ENCODE measurements at regions not wholly inside any gene's neighbourhood (a gene's known extent, or its start where the extent isn't known, plus 50 kb on each side); places are given as distances from the start of the nearest gene placed in this dataset.
A peak's percentile ranks its signal among the peaks of the same experiment; 100 is the strongest.

- no peak for DNase-seq (ENCODE audit: low read depth)
These were observed 210.1 kb downstream of the CDH9 start for GRCh38 chr5:26828294-26828693.

- no peak for DNase-seq (ENCODE audit: low read depth)
These were observed 225.2 kb downstream of the CDH9 start for GRCh38 chr5:26813235-26813634.

- no peak for DNase-seq (ENCODE audit: low read depth)
These were observed 225.7 kb downstream of the CDH9 start for GRCh38 chr5:26812714-26813113.

- DNase-seq (ENCODE audit: low read depth), result no peak
These were observed 230.9 kb downstream of the CDH9 start for GRCh38 chr5:26807231-26808199.

DNA sequence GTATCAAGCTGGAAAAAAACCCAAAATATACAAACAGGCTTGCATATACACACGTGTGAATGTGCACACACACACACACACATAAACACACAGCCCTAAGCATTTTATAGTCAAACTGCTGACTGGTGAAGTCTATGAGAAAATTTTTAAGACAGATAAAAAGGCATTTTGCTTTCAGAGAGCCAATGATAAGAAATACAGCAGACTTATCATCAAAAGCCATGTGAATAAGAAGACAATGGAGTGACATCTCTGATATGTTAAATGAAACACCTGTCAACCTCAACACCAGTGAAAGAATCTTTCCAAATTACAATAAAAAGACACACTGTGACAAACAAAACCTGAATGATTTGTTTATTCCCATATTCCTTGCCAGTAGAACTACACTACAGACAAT is 233.3 kb downstream of the CDH9 start:
- no peak for DNase-seq (ENCODE audit: low read depth)

GRCh38 chr5:26802944-26803343 is 235.4 kb downstream of the CDH9 start:
- no peak for DNase-seq (ENCODE audit: low read depth)

GRCh38 chr5:26791433-26791832 is 247.0 kb downstream of the CDH9 start:
- no peak for DNase-seq (ENCODE audit: low read depth)

GRCh38 chr5:26791021-26791420 is 247.4 kb downstream of the CDH9 start:
- DNase-seq (ENCODE audit: low read depth), result no peak

DNA sequence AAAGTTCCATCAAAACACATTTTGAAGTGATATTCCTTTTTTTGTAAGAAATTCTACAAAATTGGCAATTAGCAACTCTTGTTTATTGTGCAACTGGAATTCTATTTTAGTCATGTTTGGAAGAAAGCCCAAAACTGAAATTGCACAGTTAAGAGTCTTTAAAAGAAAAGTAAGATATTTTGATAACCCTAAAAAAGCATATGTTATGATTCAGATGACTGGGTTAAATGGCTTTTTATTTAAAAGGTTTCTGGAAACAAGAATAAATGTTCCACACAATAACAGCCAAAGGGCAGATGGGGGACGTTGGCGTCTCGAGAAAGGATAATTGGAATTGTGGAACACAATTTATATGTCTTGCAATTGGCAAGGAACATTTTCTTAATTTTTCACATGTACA is 275.2 kb downstream of the CDH9 start:
- no peak for DNase-seq (ENCODE audit: low read depth)

GRCh38 chr5:26761446-26761845 is 276.9 kb downstream of the CDH9 start:
- DNase-seq (ENCODE audit: low read depth), result no peak

DNA sequence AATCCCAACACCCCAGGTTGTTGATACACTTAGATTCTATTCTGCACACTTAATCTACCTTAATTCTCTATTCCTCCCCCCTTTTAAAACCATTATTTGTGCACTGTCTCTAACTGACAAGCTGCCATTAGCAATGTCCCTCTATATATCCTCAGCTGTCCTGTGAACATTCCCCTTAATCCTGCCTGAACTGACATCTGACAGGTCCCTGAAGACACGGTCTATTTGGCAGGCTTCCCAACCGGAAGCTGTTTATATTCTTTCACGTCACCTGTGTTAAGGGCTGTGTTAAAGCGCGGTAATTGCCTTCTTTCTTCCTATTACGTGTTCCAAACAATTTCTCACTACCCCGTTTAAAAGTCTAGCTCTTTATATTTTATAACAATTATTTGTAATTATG is 277.3 kb downstream of the CDH9 start:
- DNase-seq (ENCODE audit: low read depth), result no peak

GRCh38 chr5:26757941-26758340 is 280.4 kb downstream of the CDH9 start:
- peak; percentile 1 for DNase-seq (ENCODE audit: low read depth)

DNA sequence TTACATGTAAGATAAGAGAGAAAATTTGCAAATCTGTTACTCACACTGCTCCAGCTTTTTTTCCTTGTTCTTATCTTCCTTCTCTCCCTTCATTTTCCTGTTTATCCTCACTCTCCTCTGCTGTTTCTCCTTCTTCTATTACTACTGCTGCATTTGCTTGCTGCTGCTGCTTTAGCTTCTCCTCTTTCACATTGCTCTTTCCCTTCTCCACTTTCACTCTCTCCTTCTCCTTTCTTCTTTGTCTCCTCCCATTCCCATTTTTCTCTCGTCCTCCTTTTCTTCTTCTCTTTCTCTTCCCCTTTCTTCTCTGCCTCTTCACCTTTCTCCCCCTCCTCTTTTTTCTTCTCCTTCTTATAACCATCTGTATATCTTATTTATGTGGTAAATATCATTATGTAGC is 288.6 kb downstream of the CDH9 start:
- no peak for DNase-seq (ENCODE audit: low read depth)

DNA sequence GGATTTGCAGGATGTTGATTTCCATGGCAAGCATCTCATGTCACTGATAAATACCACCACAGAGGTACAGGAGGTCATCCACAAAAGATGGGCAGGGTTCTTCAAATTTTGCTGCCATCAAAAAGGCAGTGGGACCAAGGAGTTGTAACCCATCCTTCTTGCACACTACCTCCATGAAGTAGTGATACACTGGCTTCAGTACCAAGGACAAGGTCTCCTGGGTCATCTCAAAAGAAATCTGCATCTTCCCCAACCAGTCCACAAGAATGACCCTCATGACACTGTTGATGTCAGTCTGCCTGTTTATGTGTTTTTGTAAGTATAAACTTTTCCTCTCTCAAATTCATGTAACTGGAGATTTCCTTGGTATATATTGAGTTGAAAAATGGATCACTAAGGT is 298.2 kb downstream of the CDH9 start:
- no peak for DNase-seq (ENCODE audit: low read depth)

DNA sequence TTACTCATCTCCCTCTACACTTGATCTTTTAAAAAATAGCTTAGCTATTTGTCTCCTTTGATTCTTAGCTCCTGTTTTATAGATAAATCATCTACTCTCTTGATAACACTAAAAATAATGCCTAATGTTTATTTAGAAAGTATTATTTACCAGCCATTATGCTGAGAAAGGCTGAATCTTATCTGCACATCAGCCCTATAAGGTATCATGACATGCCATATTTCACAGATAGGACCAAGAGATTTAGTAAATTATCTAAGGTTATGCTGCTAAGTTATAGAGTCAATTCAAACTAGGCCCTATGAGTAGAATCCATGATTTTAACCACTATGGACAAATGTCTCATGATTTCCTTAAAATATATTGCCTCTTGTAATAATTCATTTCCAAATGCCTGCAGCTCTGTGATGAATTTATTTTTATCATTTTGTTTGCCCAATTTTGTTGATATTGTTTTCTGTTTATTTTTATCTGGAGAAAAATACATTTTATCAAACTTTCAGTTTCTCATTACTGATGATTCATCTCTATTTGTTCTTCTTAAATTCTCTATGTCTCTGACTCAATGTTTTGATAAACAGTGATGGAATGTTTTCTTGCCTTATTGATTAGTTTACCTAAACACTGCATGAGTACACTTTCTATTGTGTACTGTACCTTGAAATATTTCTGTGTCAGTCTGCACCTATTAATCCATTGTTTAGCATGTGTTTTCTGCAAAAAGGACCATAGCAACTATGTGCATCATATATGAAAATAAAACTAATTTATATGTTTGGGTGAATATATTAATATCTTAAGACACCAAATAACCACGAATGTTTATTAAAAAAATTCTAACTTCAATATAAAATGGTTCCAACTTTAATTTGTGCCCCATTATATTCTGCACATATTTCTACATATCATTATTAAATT is 300.8 kb downstream of the CDH9 start:
- DNase-seq (ENCODE audit: low read depth), result no peak

- no peak for DNase-seq (ENCODE audit: low read depth)
These were observed 310.5 kb downstream of the CDH9 start for GRCh38 chr5:26727916-26728315.

- no peak for DNase-seq (ENCODE audit: low read depth)
These were observed 318.6 kb downstream of the CDH9 start for GRCh38 chr5:26719803-26720202.

GRCh38 chr5:26700759-26701384 is 337.5 kb downstream of the CDH9 start:
- DNase-seq (ENCODE audit: low read depth), result peak; percentile 7

DNA sequence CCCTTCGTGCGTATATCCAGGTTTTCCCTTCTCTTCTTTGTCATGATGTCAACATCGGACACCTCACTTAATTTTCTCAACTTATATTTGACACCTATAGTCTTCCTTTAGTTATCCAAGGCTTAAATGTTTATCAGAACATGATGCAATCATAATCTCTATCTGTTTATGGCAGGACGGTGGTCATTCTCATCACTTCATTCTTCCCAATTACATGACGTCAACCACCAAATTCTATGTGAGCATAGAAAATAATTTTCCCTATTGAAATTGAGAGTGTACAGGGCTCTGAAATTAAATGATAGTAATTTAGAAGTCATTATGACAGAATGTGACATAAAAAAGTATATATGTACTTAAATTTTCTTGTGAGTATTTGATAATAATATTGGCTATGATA is 345.4 kb downstream of the CDH9 start:
- DNase-seq (ENCODE audit: low read depth), result no peak

- DNase-seq (ENCODE audit: low read depth), result no peak
These were observed 346.9 kb downstream of the CDH9 start for GRCh38 chr5:26691486-26691885.

DNA sequence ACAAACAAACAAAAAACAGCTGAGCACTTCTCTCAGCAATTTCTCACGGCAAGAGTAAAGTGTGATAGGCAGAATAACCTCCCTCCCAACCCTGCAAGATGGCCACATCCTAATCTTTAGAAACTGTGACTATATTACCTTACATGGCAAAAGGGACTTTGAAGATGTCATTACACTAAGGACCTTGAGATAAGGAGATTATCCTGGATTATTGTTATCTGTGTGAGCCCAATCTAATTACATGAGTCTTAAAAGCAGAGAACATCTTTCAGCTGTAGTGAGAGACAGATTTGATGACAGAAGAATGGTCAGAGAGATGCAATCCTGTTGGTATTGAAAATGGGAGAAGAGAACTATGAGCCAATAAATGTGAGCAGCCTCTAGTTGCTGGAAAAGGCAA is 347.9 kb downstream of the CDH9 start:
- no peak for DNase-seq (ENCODE audit: low read depth)

DNA sequence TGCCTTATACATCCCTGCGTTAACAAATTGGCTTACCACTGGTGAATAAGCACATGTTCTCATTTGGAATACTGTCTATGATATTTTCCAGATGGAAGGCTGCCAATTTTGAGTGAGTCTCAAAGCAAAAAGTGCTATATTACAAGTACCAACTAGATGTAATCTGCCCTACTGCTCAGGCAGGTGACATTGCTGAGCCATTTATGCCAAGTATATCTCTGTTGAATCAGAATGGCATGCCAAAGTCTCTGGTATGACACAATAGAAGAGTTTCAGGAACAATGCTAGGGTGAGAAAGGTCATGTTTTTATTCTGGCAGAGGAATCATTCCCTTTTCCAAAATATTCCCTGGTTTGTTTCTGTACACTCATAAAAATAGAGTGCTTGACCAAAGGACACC is 356.5 kb downstream of the CDH9 start:
- no peak for DNase-seq (ENCODE audit: low read depth)

Data from iris pigment epithelial cell (primary cell).